ENCODE measurements at regions not wholly inside any gene's neighbourhood (a gene's known extent, or its start where the extent isn't known, plus 50 kb on each side); places are given as distances from the start of the nearest gene placed in this dataset.
A peak's percentile ranks its signal among the peaks of the same experiment; 100 is the strongest.
"Not testable (repeated sequence)": the region's sequence is repeated elsewhere in the genome, so short reads cannot be mapped to it uniquely, and the experiment has no call there.

GRCh38 chr15:59791755-59792154 is 102.6 kb upstream of the BNIP2 start:
- DNase-seq (ENCODE audit: low read depth) = no peak

- DNase-seq (ENCODE audit: low read depth) = no peak
Observed at GRCh38 chr15:59791079-59791478, 102.0 kb upstream of the BNIP2 start.

- not testable (repeated sequence) for DNase-seq (ENCODE audit: low read depth)
Observed at GRCh38 chr15:59786466-59786865, 97.3 kb upstream of the BNIP2 start.

- DNase-seq (ENCODE audit: low read depth) = not testable (repeated sequence)
Observed at GRCh38 chr15:59785981-59786380, 96.9 kb upstream of the BNIP2 start.

GRCh38 chr15:59783774-59784520 is 94.8 kb upstream of the BNIP2 start:
- not testable (repeated sequence) for DNase-seq (ENCODE audit: low read depth)

GRCh38 chr15:59779110-59779509 is 90.0 kb upstream of the BNIP2 start:
- DNase-seq (ENCODE audit: low read depth) = no peak

GRCh38 chr15:59764775-59765174 is 75.7 kb upstream of the BNIP2 start:
- DNase-seq (ENCODE audit: low read depth) = no peak

GRCh38 chr15:59762558-59762957 is 73.4 kb upstream of the BNIP2 start:
- DNase-seq (ENCODE audit: low read depth) = peak; percentile 6

- DNase-seq (ENCODE audit: low read depth) = not testable (repeated sequence)
Observed at GRCh38 chr15:59760256-59760655, 71.1 kb upstream of the BNIP2 start.

- DNase-seq (ENCODE audit: low read depth) = peak; percentile 5
Observed at GRCh38 chr15:59751552-59752413, 62.7 kb upstream of the BNIP2 start.

- no peak for DNase-seq (ENCODE audit: low read depth)
Observed at GRCh38 chr15:59746777-59747176, 57.7 kb upstream of the BNIP2 start.

- peak; percentile 31 for DNase-seq (ENCODE audit: low read depth)
Observed at GRCh38 chr15:59741274-59741906, 52.3 kb upstream of the BNIP2 start.

- no peak for DNase-seq (ENCODE audit: low read depth)
Observed at GRCh38 chr15:59739557-59740186, 50.6 kb upstream of the BNIP2 start.
